Astrocyte of the cerebellum (primary cell): ENCODE measurements at regions not wholly inside any gene's neighbourhood (a gene's known extent, or its start where the extent isn't known, plus 50 kb on each side); places are given as distances from the start of the nearest gene placed in this dataset.
"Not testable (repeated sequence)": the region's sequence is repeated elsewhere in the genome, so short reads cannot be mapped to it uniquely, and the experiment has no call there.

Source experiments
- DNase-seq: peaks from one replicate; pipeline ENCODE4 v3.0.0-alpha.2; 2011; ENCODE audit warnings: low read depth
- H3K4me3 ChIP-seq: 2 replicates; pipeline ENCODE4 v1.5.1; 2011; ENCODE audit warnings: mild to moderate bottlenecking, low read depth, low read length, moderate library complexity
- CTCF ChIP-seq: IDR thresholded peaks from 2 replicates; pipeline ENCODE4 v1.5.1; 2012; ENCODE audit warnings: low read length, low read depth, moderate library complexity, mild to moderate bottlenecking; ENCODE audit errors: missing control alignments
- in situ Hi-C: cut with HindIII; loops from 2 replicates; pipeline ENCODE4 v1.10.0; 2017; ENCODE audit warnings: low sequenced_read_pairs

- no peak overlapping the region for H3K4me3 ChIP-seq
- TF ChIP-seq CTCF = no peak
- in situ Hi-C loops = no loop called here
- DNase-seq = no peak
These were observed 106.3 kb upstream of the LY86 start for GRCh38 chr6:6482256-6482655.

- in situ Hi-C loops = no loop called here
- H3K4me3 ChIP-seq = no peak overlapping the region
- TF ChIP-seq CTCF = no peak
- no peak for DNase-seq
These were observed 105.4 kb upstream of the LY86 start for GRCh38 chr6:6483168-6483567.

GRCh38 chr6:6483733-6484132 lies 104.8 kb upstream of the LY86 start:
- no peak overlapping the region for H3K4me3 ChIP-seq
- TF ChIP-seq CTCF = no peak
- DNase-seq = no peak
- in situ Hi-C loops = no loop called here

DNA sequence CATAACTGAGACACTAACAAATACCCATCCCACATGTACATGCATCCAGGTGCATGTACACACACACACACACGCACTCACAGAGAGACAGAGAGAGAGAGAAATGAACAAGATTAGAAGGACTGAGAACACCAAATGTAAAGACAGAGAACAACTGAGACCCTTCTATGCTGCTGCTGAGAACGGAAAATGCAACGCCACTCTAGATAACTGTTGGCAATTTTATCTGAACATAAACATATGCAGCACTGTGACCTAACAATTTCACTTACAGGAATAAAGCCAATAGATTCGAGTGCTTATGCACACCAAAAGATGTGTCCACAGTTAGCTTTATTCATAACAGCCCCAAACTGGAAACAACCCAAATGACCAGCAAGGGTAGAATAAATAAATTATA lies 103.8 kb upstream of the LY86 start:
- H3K4me3 ChIP-seq = no peak overlapping the region
- DNase-seq = no peak
- TF ChIP-seq CTCF = no peak
- in situ Hi-C loops = no loop called here

DNA sequence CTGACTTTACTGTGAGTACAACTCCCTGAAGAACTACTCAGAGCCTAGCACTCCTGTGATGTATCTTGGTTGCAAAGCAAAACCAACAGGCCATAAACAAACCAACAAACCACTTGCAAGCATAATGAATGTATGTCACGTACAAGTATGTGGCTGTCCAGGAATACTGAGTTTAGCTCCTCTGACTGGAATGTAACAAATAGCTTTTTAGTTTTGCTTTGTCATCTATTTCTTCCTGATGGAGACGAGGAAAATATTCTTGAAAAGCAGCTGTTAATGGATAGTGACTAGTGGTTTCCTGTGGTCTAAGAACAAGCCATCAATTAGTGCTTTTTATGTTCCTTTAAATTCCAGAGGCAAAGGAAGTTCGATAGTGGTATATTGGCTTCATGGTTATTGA lies 101.9 kb upstream of the LY86 start:
- no peak for DNase-seq
- in situ Hi-C loops = no loop called here
- no peak overlapping the region for H3K4me3 ChIP-seq
- TF ChIP-seq CTCF = no peak

DNA sequence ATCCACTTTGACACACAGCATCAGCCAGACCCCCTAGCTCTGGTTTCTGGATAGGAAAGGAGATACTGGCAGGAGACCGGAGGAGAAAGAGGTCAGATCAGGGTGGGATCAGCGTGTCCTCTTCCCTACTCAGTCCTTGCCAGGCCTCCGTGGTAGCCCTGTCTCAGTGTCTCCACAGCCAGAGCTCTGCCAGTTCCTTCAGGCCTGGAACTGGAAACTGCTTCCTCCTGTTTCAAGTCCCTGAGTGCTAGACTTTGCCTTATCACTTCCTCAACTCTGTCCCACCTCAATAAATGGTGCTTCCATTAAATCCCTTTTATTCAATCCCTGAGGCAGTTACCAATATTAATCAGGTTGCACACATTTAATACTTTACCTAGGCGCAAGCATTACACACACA lies 96.8 kb upstream of the LY86 start:
- TF ChIP-seq CTCF = no peak
- no peak overlapping the region for H3K4me3 ChIP-seq
- in situ Hi-C loops = no loop called here
- no peak for DNase-seq

DNA sequence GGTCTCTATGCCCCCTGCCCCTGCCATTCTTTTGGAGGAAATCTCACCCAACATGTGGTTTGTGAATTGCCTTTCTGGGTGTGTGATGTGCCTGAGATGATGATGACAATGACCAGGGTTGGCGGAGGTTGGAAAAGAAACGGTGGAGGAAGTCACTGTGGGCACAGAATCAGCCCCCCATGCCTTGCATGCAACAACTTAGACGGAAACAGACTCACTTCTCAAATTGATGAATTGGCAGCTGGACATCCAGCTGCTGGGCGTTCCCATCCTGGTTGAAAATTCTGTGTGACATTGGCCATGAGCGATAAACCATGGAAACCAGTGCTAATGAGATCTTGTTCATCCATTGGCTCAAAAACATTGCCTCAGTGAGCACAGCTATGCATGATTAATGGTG lies 95.8 kb upstream of the LY86 start:
- TF ChIP-seq CTCF = no peak
- H3K4me3 ChIP-seq = no peak overlapping the region
- DNase-seq = no peak
- in situ Hi-C loops = no loop called here

DNA sequence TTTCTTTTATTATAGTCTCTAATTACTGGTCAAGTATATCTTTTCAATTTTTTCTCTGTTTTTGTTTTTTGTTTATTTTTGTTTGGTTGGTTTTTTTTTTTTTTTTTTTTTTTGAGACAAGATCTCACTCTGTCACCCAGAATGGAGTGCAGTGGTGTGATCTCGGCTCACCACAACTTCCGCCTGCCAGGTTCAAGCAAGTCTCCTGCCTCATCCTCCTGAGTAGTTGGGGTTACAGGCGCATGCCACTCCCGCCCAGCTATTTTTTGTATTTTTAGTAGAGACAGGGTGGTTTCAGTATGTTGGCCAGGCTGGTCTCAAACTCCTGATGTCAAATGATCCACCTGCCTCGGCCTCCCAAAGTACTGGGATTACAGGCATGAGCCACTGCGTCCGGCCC lies 94.4 kb upstream of the LY86 start:
- DNase-seq, H3K4me3 ChIP-seq, in situ Hi-C loops: not testable (repeated sequence)
